ENCODE measurements at regions not wholly inside any gene's neighbourhood (a gene's known extent, or its start where the extent isn't known, plus 50 kb on each side); places are given as distances from the start of the nearest gene placed in this dataset.

DNA sequence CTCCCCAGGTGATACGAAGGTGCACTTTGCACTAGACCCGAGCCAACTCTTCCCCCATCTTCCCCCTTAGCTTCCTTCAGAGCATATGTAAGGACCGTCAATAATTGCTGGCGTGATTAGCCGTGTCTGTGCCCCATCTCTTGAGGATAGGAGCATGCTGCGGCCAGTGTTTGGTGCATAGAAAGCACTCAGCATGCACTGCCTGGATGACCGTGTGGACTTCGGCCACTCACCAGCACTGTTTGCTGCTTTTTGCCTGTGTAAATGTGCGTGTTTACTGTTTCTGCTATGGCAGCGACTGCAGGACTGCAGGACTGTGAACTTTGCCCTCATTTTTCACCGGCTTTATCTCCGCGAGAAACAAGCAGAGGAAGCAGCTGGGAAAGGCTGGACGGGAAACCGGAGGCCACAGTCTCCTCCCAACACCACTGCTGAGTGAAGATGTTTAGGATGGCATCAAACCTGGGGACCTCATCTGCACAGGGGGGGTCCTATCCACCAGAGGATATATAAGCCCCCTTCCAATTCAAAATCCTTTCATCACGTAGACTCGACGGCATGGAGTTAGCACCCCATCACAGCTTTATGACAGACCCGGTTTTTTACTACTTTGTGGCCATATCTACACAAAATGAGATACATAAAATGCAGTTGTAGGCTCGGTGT is 150.6 kb upstream of the AFDN start:
- H2AFZ ChIP-seq (ENCODE audit: low read depth, low read length, severe bottlenecking), result no peak overlapping the region
- H4K20me1 ChIP-seq (ENCODE audit: low read depth, low read length), result no peaks in the 10 kb centered on the region
- no peak overlapping the region for H3K4me3 ChIP-seq (ENCODE audit: insufficient read depth, low read length, poor library complexity, severe bottlenecking)
- no peak for TF ChIP-seq EZH2phosphoT487 (conservative IDR thresholded peaks at IDR 0.05; ENCODE audit: low read length)
- TF ChIP-seq, protein P1, sequence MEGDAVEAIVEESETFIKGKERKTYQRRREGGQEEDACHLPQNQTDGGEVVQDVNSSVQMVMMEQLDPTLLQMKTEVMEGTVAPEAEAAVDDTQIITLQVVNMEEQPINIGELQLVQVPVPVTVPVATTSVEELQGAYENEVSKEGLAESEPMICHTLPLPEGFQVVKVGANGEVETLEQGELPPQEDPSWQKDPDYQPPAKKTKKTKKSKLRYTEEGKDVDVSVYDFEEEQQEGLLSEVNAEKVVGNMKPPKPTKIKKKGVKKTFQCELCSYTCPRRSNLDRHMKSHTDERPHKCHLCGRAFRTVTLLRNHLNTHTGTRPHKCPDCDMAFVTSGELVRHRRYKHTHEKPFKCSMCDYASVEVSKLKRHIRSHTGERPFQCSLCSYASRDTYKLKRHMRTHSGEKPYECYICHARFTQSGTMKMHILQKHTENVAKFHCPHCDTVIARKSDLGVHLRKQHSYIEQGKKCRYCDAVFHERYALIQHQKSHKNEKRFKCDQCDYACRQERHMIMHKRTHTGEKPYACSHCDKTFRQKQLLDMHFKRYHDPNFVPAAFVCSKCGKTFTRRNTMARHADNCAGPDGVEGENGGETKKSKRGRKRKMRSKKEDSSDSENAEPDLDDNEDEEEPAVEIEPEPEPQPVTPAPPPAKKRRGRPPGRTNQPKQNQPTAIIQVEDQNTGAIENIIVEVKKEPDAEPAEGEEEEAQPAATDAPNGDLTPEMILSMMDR (IDR thresholded peaks at IDR 0.05; ENCODE audit: insufficient read depth, low read length, poor library complexity, severe bottlenecking), result no peak
- H3K36me3 ChIP-seq (ENCODE audit: low read length), result no peaks in the 10 kb centered on the region
- no peaks in the 10 kb centered on the region for H3K27me3 ChIP-seq (ENCODE audit: low read length)
- no peaks in the 10 kb centered on the region for H3F3A ChIP-seq (ENCODE audit: insufficient read depth)
- H3K9me2 ChIP-seq (replicated peaks; ENCODE audit: insufficient read depth, low read length), result no peaks in the 10 kb centered on the region
- no peaks in the 10 kb centered on the region for H3K79me2 ChIP-seq (ENCODE audit: insufficient read depth, low read length)
- no peak overlapping the region for H3K27ac ChIP-seq (ENCODE audit: low read depth, low read length)
- no peak overlapping the region for H3K9ac ChIP-seq (ENCODE audit: low read length)
- H3K9me3 ChIP-seq (ENCODE audit: insufficient read depth, low read length), result peaks cover 24% of the 10 kb centered on the region; the same call in 1 of the 2 replicates
- H3K4me2 ChIP-seq (ENCODE audit: low read depth, low read length, poor library complexity, severe bottlenecking), result no peak overlapping the region

DNA sequence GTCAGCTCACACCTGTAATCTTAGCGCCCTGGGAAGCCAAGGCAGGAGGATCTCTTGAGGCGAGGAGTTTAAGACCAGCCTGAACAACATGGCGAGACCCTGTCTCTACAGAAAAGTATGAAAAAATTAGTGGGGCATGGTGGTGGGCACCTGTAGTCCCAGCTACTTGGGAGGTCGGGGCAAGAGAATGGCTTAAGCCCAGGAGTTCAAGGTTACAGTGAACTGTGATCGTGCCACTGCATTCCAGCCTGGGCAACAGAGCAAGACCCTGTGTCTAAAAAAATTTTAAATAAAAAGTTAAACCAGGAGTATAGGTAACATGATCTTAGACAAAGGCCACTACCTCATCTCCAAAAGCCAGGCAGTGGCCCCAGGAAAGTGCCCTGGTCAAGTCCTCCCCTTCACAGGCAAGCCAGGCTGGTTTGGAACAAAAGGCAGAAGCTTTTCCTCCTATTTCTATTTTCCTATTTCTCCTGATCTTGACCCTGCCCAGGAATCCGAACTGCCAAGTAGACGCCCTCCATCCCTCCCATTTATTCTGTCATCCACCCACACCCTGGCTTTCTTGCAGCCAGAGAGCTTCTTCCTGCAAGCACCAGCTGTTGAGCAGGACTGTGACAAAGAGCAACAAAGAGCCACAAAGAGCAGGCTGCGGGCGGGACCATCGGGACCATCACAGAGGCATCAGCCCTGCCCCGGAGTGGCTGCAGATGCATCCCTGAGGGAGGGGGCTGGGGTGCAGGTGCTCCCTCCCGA is 149.9 kb upstream of the AFDN start:
- no peaks in the 10 kb centered on the region for H4K20me1 ChIP-seq (ENCODE audit: low read depth, low read length)
- no peak overlapping the region for H3K27ac ChIP-seq (ENCODE audit: low read depth, low read length)
- H3K27me3 ChIP-seq (ENCODE audit: low read length), result no peaks in the 10 kb centered on the region
- no peaks in the 10 kb centered on the region for H3K79me2 ChIP-seq (ENCODE audit: insufficient read depth, low read length)
- no peak overlapping the region for H3K9ac ChIP-seq (ENCODE audit: low read length)
- H3F3A ChIP-seq (ENCODE audit: insufficient read depth), result no peaks in the 10 kb centered on the region
- no peak overlapping the region for H3K4me2 ChIP-seq (ENCODE audit: low read depth, low read length, poor library complexity, severe bottlenecking)
- no peak overlapping the region for H2AFZ ChIP-seq (ENCODE audit: low read depth, low read length, severe bottlenecking)
- TF ChIP-seq, protein P1 (IDR thresholded peaks at IDR 0.05; ENCODE audit: insufficient read depth, low read length, poor library complexity, severe bottlenecking), result no peak
- TF ChIP-seq EZH2phosphoT487 (conservative IDR thresholded peaks at IDR 0.05; ENCODE audit: low read length), result no peak
- H3K36me3 ChIP-seq (ENCODE audit: low read length), result no peaks in the 10 kb centered on the region
- H3K4me3 ChIP-seq (ENCODE audit: insufficient read depth, low read length, poor library complexity, severe bottlenecking), result no peak overlapping the region
- H3K9me2 ChIP-seq (replicated peaks; ENCODE audit: insufficient read depth, low read length), result no peaks in the 10 kb centered on the region
- H3K9me3 ChIP-seq (ENCODE audit: insufficient read depth, low read length), result peaks cover 23% of the 10 kb centered on the region; the same call in 1 of the 2 replicates

DNA sequence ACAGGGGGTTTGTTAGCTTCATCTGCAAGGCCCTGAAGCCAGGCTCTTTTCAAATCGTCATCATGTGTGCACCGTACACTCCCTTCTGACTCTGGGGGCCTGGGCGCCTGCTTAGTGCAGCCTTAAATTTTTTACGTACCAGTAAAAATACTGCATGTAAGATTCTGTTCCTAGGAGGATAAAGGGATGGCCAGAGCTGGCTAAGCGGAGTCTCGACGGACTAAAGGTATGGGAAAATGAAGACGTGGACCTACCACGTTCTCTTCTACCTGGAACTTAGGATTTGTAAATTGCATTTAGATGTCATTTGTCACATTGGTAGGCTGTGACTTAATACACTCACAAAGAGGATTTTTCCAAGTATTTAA is 149.3 kb upstream of the AFDN start:
- Histone ChIP-seq H2AFZ (ENCODE audit: low read depth, low read length, severe bottlenecking) (no peak overlapping the region), H3K4me3 (ENCODE audit: insufficient read depth, low read length, poor library complexity, severe bottlenecking) (no peak overlapping the region), H3K9me3 (ENCODE audit: insufficient read depth, low read length) (peaks cover 17% of the 10 kb centered on the region; the same call in 1 of the 2 replicates), H3K79me2 (ENCODE audit: insufficient read depth, low read length) (no peaks in the 10 kb centered on the region), H3K36me3 (ENCODE audit: low read length) (no peaks in the 10 kb centered on the region), H3K9ac (ENCODE audit: low read length) (no peak overlapping the region), H4K20me1 (ENCODE audit: low read depth, low read length) (no peaks in the 10 kb centered on the region), H3K9me2 (replicated peaks; ENCODE audit: insufficient read depth, low read length) (no peaks in the 10 kb centered on the region), H3K4me2 (ENCODE audit: low read depth, low read length, poor library complexity, severe bottlenecking) (no peak overlapping the region), H3K27ac (ENCODE audit: low read depth, low read length) (no peak overlapping the region), H3K27me3 (ENCODE audit: low read length) (no peaks in the 10 kb centered on the region), H3F3A (ENCODE audit: insufficient read depth) (no peaks in the 10 kb centered on the region)
- no peak for TF ChIP-seq EZH2phosphoT487 (conservative IDR thresholded peaks at IDR 0.05; ENCODE audit: low read length)
- TF ChIP-seq, protein P1 (IDR thresholded peaks at IDR 0.05; ENCODE audit: insufficient read depth, low read length, poor library complexity, severe bottlenecking), result no peak
